Thyroid gland (tissue), 4 donors: ENCODE measurements at regions not wholly inside any gene's neighbourhood (a gene's known extent, or its start where the extent isn't known, plus 50 kb on each side); places are given as distances from the start of the nearest gene placed in this dataset.

Experiments
- CTCF ChIP-seq, 6 experiments: fragments of 200-600 bp in 3 of 6; fragments of 450-650 bp in 3 of 6; sonication (generic) in 3 of 6; IDR thresholded peaks; one replicate each; pipeline ENCODE4 v1.5.1; 2016 to 2019; ENCODE audit warnings: antibody characterized with exemption in 6 of 6, mild to moderate bottlenecking in 2 of 6, inconsistent platforms in 1 of 6, moderate library complexity in 1 of 6
- POLR2A ChIP-seq, 2 donors: fragments of 450-650 bp; IDR thresholded peaks; one replicate each; pipeline ENCODE4 v1.6.1; 2017; ENCODE audit warnings: antibody characterized with exemption in 2 of 2, mild to moderate bottlenecking in 2 of 2, moderate library complexity in 1 of 2

GRCh38 chr12:124107351-124107750 is 134.3 kb downstream of the ZNF664 start:
- TF ChIP-seq CTCF (IDR thresholded peaks at IDR 0.05): no peak
- no peak for TF ChIP-seq POLR2A (IDR thresholded peaks at IDR 0.05)
